Fibroblast of gingiva (primary cell): ENCODE measurements at regions not wholly inside any gene's neighbourhood (a gene's known extent, or its start where the extent isn't known, plus 50 kb on each side); places are given as distances from the start of the nearest gene placed in this dataset.
"Not testable (repeated sequence)": the region's sequence is repeated elsewhere in the genome, so short reads cannot be mapped to it uniquely, and the experiment has no call there.

Experiments used
- DNase-seq: peaks from one replicate; pipeline ENCODE4 v3.0.0-alpha.2; 2011; ENCODE audit warnings: low read depth

- DNase-seq: no peak
Measured at GRCh38 chr22:47540011-47540410, 777.6 kb downstream of the TBC1D22A start.

- DNase-seq: no peak
Measured at GRCh38 chr22:47539374-47539773, 776.9 kb downstream of the TBC1D22A start.

GRCh38 chr22:47535681-47536080 lies 773.2 kb downstream of the TBC1D22A start:
- no peak for DNase-seq

- no peak for DNase-seq
Measured at GRCh38 chr22:47534804-47535410, 772.5 kb downstream of the TBC1D22A start.

- DNase-seq: no peak
Measured at GRCh38 chr22:47533961-47534803, 771.7 kb downstream of the TBC1D22A start.

- DNase-seq: no peak
Measured at GRCh38 chr22:47517062-47517461, 754.6 kb downstream of the TBC1D22A start.

GRCh38 chr22:47515384-47516125 lies 753.1 kb downstream of the TBC1D22A start:
- no peak for DNase-seq

- no peak for DNase-seq
Measured at GRCh38 chr22:47512617-47513016, 750.2 kb downstream of the TBC1D22A start.

GRCh38 chr22:47504962-47505361 lies 742.5 kb downstream of the TBC1D22A start:
- no peak for DNase-seq

- DNase-seq: no peak
Measured at GRCh38 chr22:47498969-47499495, 736.6 kb downstream of the TBC1D22A start.

GRCh38 chr22:47497666-47498065 lies 735.2 kb downstream of the TBC1D22A start:
- DNase-seq: no peak

GRCh38 chr22:47495110-47495509 lies 732.7 kb downstream of the TBC1D22A start:
- DNase-seq: no peak

- DNase-seq: not testable (repeated sequence)
Measured at GRCh38 chr22:47488131-47488530, 725.7 kb downstream of the TBC1D22A start.

GRCh38 chr22:47486569-47487312 lies 724.3 kb downstream of the TBC1D22A start:
- DNase-seq: no peak

GRCh38 chr22:47484960-47485569 lies 722.6 kb downstream of the TBC1D22A start:
- no peak for DNase-seq

- no peak for DNase-seq
Measured at GRCh38 chr22:47476231-47476630, 713.8 kb downstream of the TBC1D22A start.

- DNase-seq: no peak
Measured at GRCh38 chr22:47474895-47475294, 712.4 kb downstream of the TBC1D22A start.

GRCh38 chr22:47474464-47474863 lies 712.0 kb downstream of the TBC1D22A start:
- DNase-seq: no peak

- no peak for DNase-seq
Measured at GRCh38 chr22:47472636-47473035, 710.2 kb downstream of the TBC1D22A start.

- no peak for DNase-seq
Measured at GRCh38 chr22:47471406-47471805, 709.0 kb downstream of the TBC1D22A start.

- DNase-seq: no peak
Measured at GRCh38 chr22:47465809-47466208, 703.4 kb downstream of the TBC1D22A start.
